K562 (cell line): ENCODE measurements at regions not wholly inside any gene's neighbourhood (a gene's known extent, or its start where the extent isn't known, plus 50 kb on each side); places are given as distances from the start of the nearest gene placed in this dataset.

Experiments used
- ATAC-seq: fragments of 200-7000 bp; cut with Tn5 transposase; 3 replicates; pipeline ENCODE4 v1.9.1; 2020; ENCODE audit warnings: moderate library complexity
- BruUV-seq: library from RNA; stranded (reverse); fragments of 400-500 nt; replicated peaks from 2 replicates; lab custom pipeline; 2021; lab: Mats Ljungman, UMichigan
- CTCF ChIA-PET: fragments of 300-600 bp; formaldehyde crosslinking; extraction: SDS; loops from one replicate; lab custom pipeline; 2021; ENCODE audit warnings: low intra/inter-chr PET ratio; lab: Yijun Ruan, JAX
- POLR2A ChIA-PET: fragments of 300-600, 350-650 bp; sonication (Branson Sonifier 250); formaldehyde crosslinking; extraction: SDS; loops from one replicate; lab custom pipeline; 2021; ENCODE audit warnings: antibody characterized with exemption, inconsistent platforms; lab: Yijun Ruan, JAX
- DNase-seq, 4 experiments: peaks; one replicate each; pipeline versions ENCODE4 v3.0.0 to v3.0.0-alpha.2; 2011 to 2018; ENCODE audit warnings: low spot score in 3 of 4, mixed read lengths in 3 of 4; ENCODE audit errors: extremely low read depth in 1 of 4
- FAIRE-seq: peaks from 2 replicates; lab custom pipeline; 2011; peaks lifted over from hg19 to GRCh38; lab: Jason Lieb, UNC
- H2AFZ ChIP-seq: 2 replicates; pipeline ENCODE4 v1.6.0; 2011; ENCODE audit warnings: low read depth, low read length, control low read depth, inconsistent platforms
- H3K27ac ChIP-seq: fragments of 200-600 bp; 3 replicates; pipeline ENCODE4 v1.8.0; 2011; ENCODE audit warnings: low read depth, mild to moderate bottlenecking, control low read depth, inconsistent platforms, low read length, moderate library complexity, mixed read lengths; ENCODE audit errors: extremely low read depth
- H3K27me3 ChIP-seq, 2 experiments: fragments of 300-600 bp in 1 of 2; 2 replicates in 1 of 2; 3 replicates in 1 of 2; pipeline versions ENCODE4 v1.6.0 to v1.8.0; 2011; ENCODE audit warnings: inconsistent platforms in 2 of 2, low read length in 2 of 2, mild to moderate bottlenecking in 1 of 2, mixed read lengths in 1 of 2, moderate library complexity in 1 of 2; ENCODE audit not compliant: control insufficient read depth in 2 of 2, insufficient read depth in 2 of 2
- H3K36me3 ChIP-seq: fragments of 300-600 bp; 3 replicates; pipeline ENCODE4 v1.8.0; 2011; ENCODE audit warnings: mild to moderate bottlenecking, low read length, inconsistent platforms; ENCODE audit not compliant: control insufficient read depth, insufficient read depth
- H3K4me1 ChIP-seq, 2 experiments: fragments of 200-600 bp in 1 of 2; replicated peaks in 1 of 2; 2 replicates in 1 of 2; 3 replicates in 1 of 2; pipeline versions ENCODE4 v1.5.1 to v1.8.0; 2011; ENCODE audit warnings: inconsistent platforms in 2 of 2, low read length in 2 of 2, mild to moderate bottlenecking in 1 of 2, mixed read lengths in 1 of 2, moderate library complexity in 1 of 2; ENCODE audit not compliant: control insufficient read depth in 2 of 2, insufficient read depth in 2 of 2
- H3K4me2 ChIP-seq: 2 replicates; pipeline ENCODE4 v1.6.1; 2011; ENCODE audit warnings: low read length, control low read depth, inconsistent platforms, mixed read lengths; ENCODE audit not compliant: insufficient read depth
- H3K4me3 ChIP-seq: fragments of 200-600 bp; sonication (generic), shearing (Covaris generic); 2 replicates; pipeline ENCODE4 v1.5.1; 2016; ENCODE audit warnings: control low read depth, inconsistent platforms
- H3K79me2 ChIP-seq: fragments of 200-600 bp; 3 replicates; pipeline ENCODE4 v1.8.0; 2011; ENCODE audit warnings: low read length, inconsistent platforms; ENCODE audit not compliant: control insufficient read depth, insufficient read depth
- H3K9ac ChIP-seq, 2 experiments: 2 replicates each; pipeline versions ENCODE4 v1.6.0 to v1.6.1; 2011; ENCODE audit warnings: low read depth in 2 of 2, low read length in 2 of 2, control low read depth in 1 of 2, inconsistent platforms in 1 of 2, mild to moderate bottlenecking in 1 of 2, mixed read lengths in 1 of 2; ENCODE audit not compliant: insufficient read depth in 1 of 2
- H3K9me1 ChIP-seq: one replicate; pipeline ENCODE4 v1.6.0; 2011; ENCODE audit warnings: inconsistent platforms, mild to moderate bottlenecking, low read length, moderate library complexity; ENCODE audit not compliant: control insufficient read depth, insufficient read depth
- H3K9me3 ChIP-seq: replicated peaks from 2 replicates; pipeline ENCODE4 v1.5.1; 2011; ENCODE audit warnings: low read depth, low read length, inconsistent platforms; ENCODE audit not compliant: control insufficient read depth, insufficient read depth
- H4K20me1 ChIP-seq: replicated peaks from 2 replicates; pipeline ENCODE4 v1.6.1; 2011; ENCODE audit warnings: low read length, inconsistent platforms, mixed read lengths; ENCODE audit not compliant: control insufficient read depth, insufficient read depth
- CBX8 ChIP-seq: fragments of 200-600 bp; sonication (generic); IDR thresholded peaks from 2 replicates; pipeline ENCODE4 v1.6.1; 2012; ENCODE audit warnings: borderline replicate concordance, mixed run types, low read depth, mild to moderate bottlenecking, moderate library complexity, mixed read lengths, low read length, control low read depth, inconsistent platforms; ENCODE audit not compliant: poor library complexity, severe bottlenecking; ENCODE audit errors: extremely low read depth
- PRDM10 ChIP-seq: fragments of 450-650 bp; IDR thresholded peaks from 2 replicates; pipeline ENCODE4 v1.6.1; 2018; ENCODE audit not compliant: partially characterized antibody
- SAFB2 ChIP-seq: fragments of 200-400 bp; formaldehyde crosslinking; IDR thresholded peaks from 2 replicates; pipeline ENCODE4 v1.6.1; 2018; ENCODE audit warnings: borderline replicate concordance, low read length, low read depth, moderate library complexity; ENCODE audit not compliant: severe bottlenecking
- SMAD1 ChIP-seq: fragments of 150-350 bp; IDR thresholded peaks from 2 replicates; pipeline ENCODE4 v1.6.1; 2014; ENCODE audit warnings: low read length, low read depth; ENCODE audit not compliant: partially characterized antibody
- ZBED1 ChIP-seq: IDR thresholded peaks from 2 replicates; pipeline ENCODE4 v1.6.1; 2014
- ZFX ChIP-seq: sonication (generic); formaldehyde crosslinking; IDR thresholded peaks from 2 replicates; pipeline ENCODE4 v1.8.0; 2022; ENCODE audit warnings: mild to moderate bottlenecking, missing genetic modification reagents, moderate library complexity
- ZNF384 ChIP-seq: IDR thresholded peaks from 2 replicates; pipeline ENCODE4 v1.6.1; 2012; ENCODE audit warnings: low read depth, low read length, improper control_type of control experiment
- ZNF79 ChIP-seq: fragments of 250-450 bp; sonication (Bioruptor Pico); IDR thresholded peaks from 2 replicates; pipeline ENCODE4 v1.4.0; 2020; ENCODE audit warnings: low read depth, mild to moderate bottlenecking, moderate library complexity
- ZSCAN32 ChIP-seq: fragments of 450-650 bp; formaldehyde crosslinking; IDR thresholded peaks from 2 replicates; pipeline ENCODE4 v1.4.0; 2020; ENCODE audit warnings: mild to moderate bottlenecking, moderate library complexity
- WGBS: fragments of 100-300 bp; shearing (Covaris generic); methylation state at CpG from one replicate; pipeline ENCODE4 v1.1.6; 2016; ENCODE audit warnings: low coverage, mixed read lengths; ENCODE audit not compliant: insufficient coverage; ENCODE audit errors: missing lambda C conversion rate; 5-methylcytosine and 5-hydroxymethylcytosine counted together
- in situ Hi-C: fragments of 300-500 bp; cut with MboI; formaldehyde crosslinking; loops from 4 replicates; pipeline ENCODE4 v1.15.0; 2018; ENCODE audit warnings: inconsistent platforms, mixed read lengths
- intact Hi-C: fragments of 100-400 bp; cut with micrococcal nuclease; formaldehyde crosslinking; loops from 2 replicates; pipeline ENCODE4 v1.14.2; 2022
- TF ChIP-seq, protein P1 (sequence below): fragments of 450-650 bp; IDR thresholded peaks from 2 replicates; pipeline ENCODE4 v1.6.1; 2014; ENCODE audit warnings: low read depth, mild to moderate bottlenecking, moderate library complexity, borderline replicate concordance
- TF ChIP-seq, protein P2 (sequence below), 2 experiments: fragments of 450-650 bp in 1 of 2; sonication (generic) in 1 of 2; formaldehyde crosslinking in 1 of 2; IDR thresholded peaks in 1 of 2; conservative IDR thresholded peaks in 1 of 2; 2 replicates each; pipeline versions ENCODE4 v1.6.1 to v1.8.1; 2016 to 2023; ENCODE audit warnings: mild to moderate bottlenecking in 2 of 2, moderate library complexity in 2 of 2, inconsistent platforms in 1 of 2, missing genetic modification reagents in 1 of 2
- TF ChIP-seq, protein P3 (sequence below): sonication (generic); formaldehyde crosslinking; IDR thresholded peaks from 2 replicates; pipeline ENCODE4 v1.8.0; 2023; ENCODE audit warnings: mild to moderate bottlenecking, missing genetic modification reagents
- TF ChIP-seq, protein P4 (sequence below): fragments of 250-450 bp; sonication (Bioruptor Pico); IDR thresholded peaks from 2 replicates; pipeline ENCODE4 v1.5.0; 2021

DNA sequence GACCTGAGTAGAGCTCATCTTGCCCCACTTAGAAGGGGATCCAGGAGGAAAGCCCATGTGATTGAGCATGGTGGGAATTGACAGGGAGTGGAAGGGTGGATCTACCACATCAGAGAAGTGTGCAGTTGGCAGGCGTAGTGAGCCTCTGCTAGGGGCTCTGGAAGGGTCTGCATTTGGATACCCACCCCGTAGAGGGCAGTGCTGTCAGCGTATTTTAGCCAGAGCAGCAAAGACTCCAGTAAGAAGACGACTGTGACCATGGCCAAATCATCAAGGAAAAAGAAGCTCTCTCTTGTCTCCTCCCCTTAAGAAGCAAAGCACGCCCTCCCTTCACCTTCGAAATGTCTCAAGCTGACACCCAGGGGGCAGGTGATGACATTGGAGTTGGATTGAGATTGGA lies 68.8 kb upstream of the INHBA start:
- Histone ChIP-seq H3K9me1 (no peaks in the 10 kb centered on the region), H3K36me3 (no peaks in the 10 kb centered on the region), H2AFZ (no peak overlapping the region), H4K20me1 (no peaks in the 10 kb centered on the region), H3K27ac (no peak overlapping the region), H3K4me1 (no peaks in the 10 kb centered on the region), H3K9ac (no peak overlapping the region), H3K27me3 (no peaks in the 10 kb centered on the region), H3K4me2 (no peak overlapping the region), H3K4me3 (no peak overlapping the region), H3K9me3 (no peaks in the 10 kb centered on the region), H3K79me2 (no peaks in the 10 kb centered on the region)
- ATAC-seq (no peak), DNase-seq (no peak), FAIRE-seq (no peak)
- POLR2A ChIA-PET = no interaction called here
- in situ Hi-C loops (no loop called here), intact Hi-C loops (no loop called here)
- 0% methylated on average over 6 of the region's 6 CpGs for WGBS
- no TSS peak for BruUV-seq
- TF ChIP-seq, protein P1, sequence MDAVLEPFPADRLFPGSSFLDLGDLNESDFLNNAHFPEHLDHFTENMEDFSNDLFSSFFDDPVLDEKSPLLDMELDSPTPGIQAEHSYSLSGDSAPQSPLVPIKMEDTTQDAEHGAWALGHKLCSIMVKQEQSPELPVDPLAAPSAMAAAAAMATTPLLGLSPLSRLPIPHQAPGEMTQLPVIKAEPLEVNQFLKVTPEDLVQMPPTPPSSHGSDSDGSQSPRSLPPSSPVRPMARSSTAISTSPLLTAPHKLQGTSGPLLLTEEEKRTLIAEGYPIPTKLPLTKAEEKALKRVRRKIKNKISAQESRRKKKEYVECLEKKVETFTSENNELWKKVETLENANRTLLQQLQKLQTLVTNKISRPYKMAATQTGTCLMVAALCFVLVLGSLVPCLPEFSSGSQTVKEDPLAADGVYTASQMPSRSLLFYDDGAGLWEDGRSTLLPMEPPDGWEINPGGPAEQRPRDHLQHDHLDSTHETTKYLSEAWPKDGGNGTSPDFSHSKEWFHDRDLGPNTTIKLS = no peak
- TF ChIP-seq ZFX (no peak), ZNF79 (CRISPR knock-in tag) (no peak), CBX8 (no peak), SAFB2 (no peak), ZNF384 (no peak), ZSCAN32 (CRISPR knock-in tag) (no peak), ZBED1 (no peak), SMAD1 (no peak), PRDM10 (no peak)
- TF ChIP-seq, protein P2, sequence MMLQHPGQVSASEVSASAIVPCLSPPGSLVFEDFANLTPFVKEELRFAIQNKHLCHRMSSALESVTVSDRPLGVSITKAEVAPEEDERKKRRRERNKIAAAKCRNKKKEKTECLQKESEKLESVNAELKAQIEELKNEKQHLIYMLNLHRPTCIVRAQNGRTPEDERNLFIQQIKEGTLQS (IDR thresholded peaks at IDR 0.05) = no peak
- TF ChIP-seq, protein P2 (CRISPR knock-in tag; conservative IDR thresholded peaks at IDR 0.05) = no peak
- TF ChIP-seq, protein P3, sequence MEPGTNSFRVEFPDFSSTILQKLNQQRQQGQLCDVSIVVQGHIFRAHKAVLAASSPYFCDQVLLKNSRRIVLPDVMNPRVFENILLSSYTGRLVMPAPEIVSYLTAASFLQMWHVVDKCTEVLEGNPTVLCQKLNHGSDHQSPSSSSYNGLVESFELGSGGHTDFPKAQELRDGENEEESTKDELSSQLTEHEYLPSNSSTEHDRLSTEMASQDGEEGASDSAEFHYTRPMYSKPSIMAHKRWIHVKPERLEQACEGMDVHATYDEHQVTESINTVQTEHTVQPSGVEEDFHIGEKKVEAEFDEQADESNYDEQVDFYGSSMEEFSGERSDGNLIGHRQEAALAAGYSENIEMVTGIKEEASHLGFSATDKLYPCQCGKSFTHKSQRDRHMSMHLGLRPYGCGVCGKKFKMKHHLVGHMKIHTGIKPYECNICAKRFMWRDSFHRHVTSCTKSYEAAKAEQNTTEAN (CRISPR knock-in tag) = no peak
- TF ChIP-seq, protein P4, sequence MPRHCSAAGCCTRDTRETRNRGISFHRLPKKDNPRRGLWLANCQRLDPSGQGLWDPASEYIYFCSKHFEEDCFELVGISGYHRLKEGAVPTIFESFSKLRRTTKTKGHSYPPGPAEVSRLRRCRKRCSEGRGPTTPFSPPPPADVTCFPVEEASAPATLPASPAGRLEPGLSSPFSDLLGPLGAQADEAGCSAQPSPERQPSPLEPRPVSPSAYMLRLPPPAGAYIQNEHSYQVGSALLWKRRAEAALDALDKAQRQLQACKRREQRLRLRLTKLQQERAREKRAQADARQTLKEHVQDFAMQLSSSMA = no peak
- CTCF ChIA-PET = no interaction called here
